ENCODE measurements at regions not wholly inside any gene's neighbourhood (a gene's known extent, or its start where the extent isn't known, plus 50 kb on each side); places are given as distances from the start of the nearest gene placed in this dataset.

GRCh38 chr6:4482461-4482860 is 293.7 kb upstream of the CDYL start:
- no peak for TF ChIP-seq CTCF (IDR thresholded peaks at IDR 0.05)
- no peak for ATAC-seq
- intact Hi-C loops (cut with DNase I) = no loop called here
- H3K36me3 ChIP-seq = no peaks in the 10 kb centered on the region
- no peaks in the 10 kb centered on the region for H3K4me1 ChIP-seq
- H3K9me3 ChIP-seq = no peaks in the 10 kb centered on the region
- H3K27ac ChIP-seq = no peak overlapping the region
- no peaks in the 10 kb centered on the region for H3K27me3 ChIP-seq (ENCODE audit: low read depth)
- H3K4me3 ChIP-seq = no peak overlapping the region
- no peak for DNase-seq

- ATAC-seq = no peak
- H3K4me1 ChIP-seq = no peaks in the 10 kb centered on the region
- DNase-seq = no peak
- no peaks in the 10 kb centered on the region for H3K27me3 ChIP-seq (ENCODE audit: low read depth)
- no peak overlapping the region for H3K4me3 ChIP-seq
- intact Hi-C loops (cut with DNase I) = no loop called here
- H3K27ac ChIP-seq = no peak overlapping the region
- no peaks in the 10 kb centered on the region for H3K36me3 ChIP-seq
- no peaks in the 10 kb centered on the region for H3K9me3 ChIP-seq
- TF ChIP-seq CTCF (IDR thresholded peaks at IDR 0.05) = no peak
Observed at GRCh38 chr6:4480788-4481735, 295.1 kb upstream of the CDYL start.

GRCh38 chr6:4478098-4478497 is 298.1 kb upstream of the CDYL start:
- no peaks in the 10 kb centered on the region for H3K4me1 ChIP-seq
- no peaks in the 10 kb centered on the region for H3K27me3 ChIP-seq (ENCODE audit: low read depth)
- H3K9me3 ChIP-seq = no peaks in the 10 kb centered on the region
- no peak for ATAC-seq
- no peak for TF ChIP-seq CTCF (IDR thresholded peaks at IDR 0.05)
- intact Hi-C loops (cut with DNase I) = no loop called here
- H3K27ac ChIP-seq = no peak overlapping the region
- H3K36me3 ChIP-seq = no peaks in the 10 kb centered on the region
- no peak overlapping the region for H3K4me3 ChIP-seq
- no peak for DNase-seq

- Histone ChIP-seq H3K4me3 (no peak overlapping the region), H3K27me3 (ENCODE audit: low read depth) (no peaks in the 10 kb centered on the region), H3K27ac (no peak overlapping the region), H3K4me1 (no peaks in the 10 kb centered on the region), H3K36me3 (no peaks in the 10 kb centered on the region), H3K9me3 (peaks cover 14% of the 10 kb centered on the region)
- DNase-seq (no peak), ATAC-seq (no peak)
- no peak for TF ChIP-seq CTCF (IDR thresholded peaks at IDR 0.05)
- intact Hi-C loops (cut with DNase I) = no loop called here
Observed at GRCh38 chr6:4474810-4475209, 301.4 kb upstream of the CDYL start.

- peaks cover 14% of the 10 kb centered on the region for H3K9me3 ChIP-seq
- ATAC-seq (no peak), DNase-seq (no peak)
- no peaks in the 10 kb centered on the region for H3K36me3 ChIP-seq
- H3K4me1 ChIP-seq = no peaks in the 10 kb centered on the region
- H3K27ac ChIP-seq = no peak overlapping the region
- no peak overlapping the region for H3K4me3 ChIP-seq
- H3K27me3 ChIP-seq (ENCODE audit: low read depth) = no peaks in the 10 kb centered on the region
- no peak for TF ChIP-seq CTCF (IDR thresholded peaks at IDR 0.05)
- intact Hi-C loops (cut with DNase I) = no loop called here
Observed at GRCh38 chr6:4472969-4473642, 303.1 kb upstream of the CDYL start.
